HUDEP-2 (cell line): ENCODE measurements at regions not wholly inside any gene's neighbourhood (a gene's known extent, or its start where the extent isn't known, plus 50 kb on each side); places are given as distances from the start of the nearest gene placed in this dataset.
A peak's percentile ranks its signal among the peaks of the same experiment; 100 is the strongest.

Experiments
- DNase-seq, 76 experiments: peaks; one replicate each; lab custom pipeline; 2025; ENCODE audit not compliant: unreplicated experiment in 76 of 76; lab: John Stamatoyannopoulos, UW

GRCh38 chrX:148354916-148355315 lies 145.5 kb upstream of the AFF2 start:
- DNase-seq = no peak

GRCh38 chrX:148361641-148362040 lies 138.8 kb upstream of the AFF2 start:
- DNase-seq = no peak

DNA sequence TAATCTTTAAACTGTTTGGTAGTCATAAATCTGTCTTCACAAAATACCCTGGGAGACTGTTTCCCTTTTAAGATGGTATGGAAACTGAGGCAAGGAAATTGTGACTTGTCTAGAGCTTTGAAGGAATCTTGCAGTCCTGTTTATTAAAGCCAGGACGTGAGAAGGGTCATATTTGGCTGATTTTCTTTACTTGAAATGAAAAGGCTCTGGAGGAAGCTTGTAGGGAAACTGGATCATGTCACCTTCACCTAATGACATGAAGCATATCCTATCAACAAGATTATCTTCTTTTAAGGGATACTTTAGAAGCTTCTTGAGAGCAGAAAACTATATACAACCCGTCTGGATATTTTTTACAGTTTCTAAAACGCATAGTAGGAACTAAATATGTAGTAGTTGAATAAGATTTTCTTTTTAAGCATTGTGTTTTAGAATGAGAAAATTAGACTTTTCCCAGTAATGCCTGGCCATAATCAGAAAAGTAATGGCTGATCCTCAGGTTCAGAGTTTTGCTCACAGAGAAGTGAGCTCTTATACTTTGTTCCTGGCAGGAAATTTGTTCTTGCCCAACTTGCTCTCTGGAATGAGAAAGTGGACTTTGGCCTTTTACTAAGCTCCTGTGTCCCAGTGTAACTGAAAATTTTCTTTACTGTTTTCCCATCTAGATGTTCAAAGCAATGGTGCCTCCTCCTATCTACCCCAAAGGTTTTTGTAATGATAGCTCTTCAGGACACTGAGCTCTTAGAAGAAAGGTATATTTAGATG lies 136.8 kb upstream of the AFF2 start:
- no peak for DNase-seq

- no peak for DNase-seq
These were observed 135.2 kb upstream of the AFF2 start for GRCh38 chrX:148365233-148365632.

GRCh38 chrX:148371291-148371690 lies 129.1 kb upstream of the AFF2 start:
- DNase-seq = no peak

GRCh38 chrX:148372925-148373324 lies 127.5 kb upstream of the AFF2 start:
- no peak for DNase-seq

GRCh38 chrX:148376342-148376741 lies 124.1 kb upstream of the AFF2 start:
- DNase-seq = no peak

- DNase-seq = no peak
These were observed 120.3 kb upstream of the AFF2 start for GRCh38 chrX:148380107-148380506.

DNA sequence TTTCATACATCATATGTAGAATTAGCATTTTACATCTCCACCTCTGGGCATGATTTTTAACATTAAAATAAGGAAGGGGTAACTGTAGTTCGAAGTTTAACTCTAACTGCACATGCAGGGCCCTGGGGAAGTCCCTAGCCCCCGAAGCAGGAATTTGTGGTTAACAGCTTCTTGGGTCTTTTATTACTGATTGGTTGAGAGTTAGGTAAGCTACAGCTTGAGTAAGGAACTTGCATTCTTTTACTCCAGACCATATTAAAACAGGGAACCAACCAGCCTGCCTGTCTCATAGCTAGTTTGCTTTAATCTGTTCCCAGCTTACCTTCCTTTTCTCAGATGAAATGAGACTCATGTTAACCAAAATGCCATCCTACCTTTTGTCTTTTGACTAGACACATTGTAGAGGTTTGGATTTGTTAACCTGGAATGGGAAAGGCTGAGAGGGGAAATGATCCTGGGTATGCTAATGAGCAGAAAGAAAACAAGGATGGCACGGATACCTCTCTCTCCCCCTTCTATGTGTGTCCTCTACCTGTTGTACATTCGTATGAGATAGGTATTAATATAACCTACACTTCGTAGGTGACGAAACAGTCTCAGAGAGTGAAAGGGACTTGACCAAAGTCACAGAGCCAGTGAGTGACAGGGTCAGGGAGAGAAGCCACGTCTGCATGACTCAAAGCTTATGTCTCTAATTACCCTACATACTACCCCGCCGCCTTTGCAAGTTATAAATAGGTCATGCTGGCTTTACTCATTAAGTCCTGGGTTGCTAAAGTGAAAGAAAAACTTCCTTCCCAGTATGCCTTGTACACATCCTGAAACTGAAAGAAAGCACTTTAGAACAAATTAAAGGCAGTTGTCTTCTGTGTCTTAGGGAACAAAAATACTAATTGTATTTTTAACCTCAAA lies 119.5 kb upstream of the AFF2 start:
- no peak for DNase-seq

- no peak for DNase-seq
These were observed 118.8 kb upstream of the AFF2 start for GRCh38 chrX:148381603-148382002.

GRCh38 chrX:148382983-148383382 lies 117.4 kb upstream of the AFF2 start:
- DNase-seq = peak in 1 of 76 experiments; percentile 1

- no peak for DNase-seq
These were observed 114.9 kb upstream of the AFF2 start for GRCh38 chrX:148385471-148385870.

DNA sequence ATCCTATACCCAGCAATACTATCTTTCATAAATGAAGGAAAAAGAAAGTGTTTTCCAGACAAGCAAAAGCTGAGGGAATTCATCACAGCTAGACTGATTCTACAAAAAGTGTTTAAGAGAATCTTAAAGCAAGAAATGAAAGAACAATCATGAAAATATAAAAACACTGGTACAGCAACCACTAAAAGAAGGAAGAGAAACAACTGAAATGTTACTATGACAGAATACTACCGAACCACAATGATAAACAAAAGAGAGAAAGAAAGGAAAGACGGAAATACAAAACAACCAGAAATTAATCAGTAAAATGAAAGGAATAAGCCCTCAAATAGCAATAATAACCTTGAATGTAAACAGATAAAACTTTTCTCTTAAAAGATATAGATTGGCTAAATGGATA lies 110.8 kb upstream of the AFF2 start:
- DNase-seq = no peak

- DNase-seq = no peak
These were observed 88.4 kb upstream of the AFF2 start for GRCh38 chrX:148412006-148412405.

- no peak for DNase-seq
These were observed 84.3 kb upstream of the AFF2 start for GRCh38 chrX:148416142-148416541.

GRCh38 chrX:148416931-148417330 lies 83.5 kb upstream of the AFF2 start:
- DNase-seq = no peak

GRCh38 chrX:148417934-148418333 lies 82.5 kb upstream of the AFF2 start:
- no peak for DNase-seq

DNA sequence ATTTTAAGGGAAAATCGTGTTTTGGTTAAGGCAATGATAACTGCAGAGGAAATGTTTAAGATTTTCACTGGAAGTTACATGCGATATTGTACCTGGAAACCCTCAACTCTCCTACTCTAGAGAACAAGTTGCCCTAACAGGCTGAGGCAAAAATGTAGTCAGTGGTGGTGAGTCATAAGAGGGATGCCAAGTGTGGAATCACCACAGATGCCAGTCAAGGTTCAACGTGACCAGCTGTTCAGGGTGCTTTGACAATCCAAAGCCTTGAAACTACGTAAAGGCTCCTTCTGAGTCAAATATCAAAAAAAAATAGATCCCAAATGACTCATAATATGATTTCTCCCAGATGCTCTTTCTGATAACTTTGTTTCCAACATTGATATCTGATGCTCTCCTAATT lies 77.9 kb upstream of the AFF2 start:
- no peak for DNase-seq

DNA sequence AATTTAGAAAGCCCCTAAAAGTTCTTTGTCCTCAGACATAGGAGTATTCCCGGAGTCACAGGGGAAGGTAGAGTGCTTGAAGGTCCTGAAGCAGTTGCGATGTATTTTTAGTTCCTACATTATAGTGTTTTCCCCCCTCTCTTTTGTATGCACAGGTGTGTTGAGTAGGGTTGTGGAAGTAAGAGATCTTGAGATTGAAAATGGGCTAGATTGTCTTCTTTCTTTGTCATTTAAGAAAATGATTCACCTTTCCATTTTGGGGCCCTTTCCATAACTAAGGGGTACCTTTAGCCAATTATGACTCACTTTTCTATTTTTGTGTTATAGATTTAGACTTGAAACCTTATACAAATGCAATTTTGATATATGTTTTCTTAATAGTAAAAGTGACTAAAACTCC lies 75.8 kb upstream of the AFF2 start:
- DNase-seq = no peak

- no peak for DNase-seq
These were observed 74.0 kb upstream of the AFF2 start for GRCh38 chrX:148426467-148426866.

GRCh38 chrX:148441387-148441786 lies 59.0 kb upstream of the AFF2 start:
- DNase-seq = no peak

DNA sequence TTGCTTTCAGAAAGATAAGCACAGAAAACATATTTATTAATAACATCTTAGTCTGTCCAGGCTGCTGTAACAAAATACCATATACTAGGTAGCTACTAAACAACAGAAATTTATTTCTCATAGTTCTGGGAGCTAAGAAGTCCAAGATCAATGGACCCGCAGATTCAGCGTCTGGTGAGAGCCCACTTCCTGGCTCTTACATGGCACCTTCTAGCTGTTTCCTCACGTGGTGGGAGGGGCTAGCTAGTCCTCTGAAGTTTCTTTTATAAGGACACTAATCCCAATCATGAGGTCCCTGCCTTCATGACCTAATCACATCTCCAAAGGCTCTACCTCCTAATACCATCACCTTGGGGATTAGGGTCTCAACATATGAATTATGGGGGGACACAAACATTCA lies 57.2 kb upstream of the AFF2 start:
- DNase-seq = no peak
